HEK293 (cell line): ENCODE measurements at regions not wholly inside any gene's neighbourhood (a gene's known extent, or its start where the extent isn't known, plus 50 kb on each side); places are given as distances from the start of the nearest gene placed in this dataset.

ENCODE experiments used
- BCL11B ChIP-seq: fragments of 450-650 bp; formaldehyde crosslinking; IDR thresholded peaks from 2 replicates; pipeline ENCODE4 v1.5.1; 2016; ENCODE audit warnings: low read depth, missing biosample characterization, missing genetic modification characterization
- CTCF ChIP-seq: fragments of 450-650 bp; formaldehyde crosslinking; IDR thresholded peaks from 2 replicates; pipeline ENCODE4 v1.5.1; 2016; ENCODE audit warnings: missing biosample characterization, missing genetic modification characterization
- PRDM10 ChIP-seq: fragments of 450-650 bp; formaldehyde crosslinking; IDR thresholded peaks from 2 replicates; pipeline ENCODE4 v1.5.1; 2016; ENCODE audit warnings: missing biosample characterization, missing genetic modification characterization
- PRDM6 ChIP-seq: fragments of 450-650 bp; formaldehyde crosslinking; IDR thresholded peaks from 2 replicates; pipeline ENCODE4 v1.5.1; 2017; ENCODE audit warnings: missing biosample characterization, missing genetic modification characterization
- REPIN1 ChIP-seq: fragments of 450-650 bp; formaldehyde crosslinking; IDR thresholded peaks from 2 replicates; pipeline ENCODE4 v1.5.1; 2017; ENCODE audit warnings: missing biosample characterization, missing genetic modification characterization, low read depth
- REST ChIP-seq: fragments of 450-650 bp; formaldehyde crosslinking; IDR thresholded peaks from 2 replicates; pipeline ENCODE4 v1.5.1; 2016; ENCODE audit warnings: missing biosample characterization, missing genetic modification characterization
- ZBTB11 ChIP-seq: fragments of 450-650 bp; formaldehyde crosslinking; conservative IDR thresholded peaks from 2 replicates; pipeline ENCODE4 v1.5.1; 2016; ENCODE audit warnings: low read depth, missing biosample characterization, missing genetic modification characterization
- ZNF274 ChIP-seq, 2 experiments: fragments of 200-500 bp in 1 of 2; fragments of 450-650 bp in 1 of 2; sonication (Bioruptor generic) in 1 of 2; formaldehyde crosslinking in 1 of 2; IDR thresholded peaks; 2 replicates each; pipeline versions ENCODE4 v1.5.1 to v1.6.1; 2014 to 2016; ENCODE audit warnings: borderline replicate concordance in 1 of 2, inconsistent platforms in 1 of 2, low read length in 1 of 2, missing biosample characterization in 1 of 2, missing genetic modification characterization in 1 of 2
- ZNF768 ChIP-seq: fragments of 450-650 bp; formaldehyde crosslinking; IDR thresholded peaks from 2 replicates; pipeline ENCODE4 v1.5.1; 2018; ENCODE audit warnings: missing biosample characterization, mild to moderate bottlenecking, missing genetic modification characterization
- ZNF792 ChIP-seq: fragments of 450-650 bp; formaldehyde crosslinking; IDR thresholded peaks from 2 replicates; pipeline ENCODE4 v1.5.1; 2016; ENCODE audit warnings: missing biosample characterization, missing genetic modification characterization

GRCh38 chr15:93300796-93301195 is 211.8 kb upstream of the RGMA start:
- TF ChIP-seq BCL11B (no peak), REST (tag by site-specific recombination) (no peak), ZBTB11 (tag by site-specific recombination) (no peak), ZNF768 (no peak), CTCF (tag by site-specific recombination) (no peak), ZNF274 (IDR thresholded peaks at IDR 0.05; ENCODE audit: low read length) (no peak), ZNF274 (tag by site-specific recombination; IDR thresholded peaks at IDR 0.05; ENCODE audit: borderline replicate concordance) (no peak), PRDM6 (no peak), PRDM10 (tag by site-specific recombination) (no peak), REPIN1 (tag by site-specific recombination) (no peak), ZNF792 (tag by site-specific recombination) (no peak)
